SK-N-SH treated with all-trans-retinoic acid at 6 μM for 48 hours (cell line): ENCODE measurements at regions not wholly inside any gene's neighbourhood (a gene's known extent, or its start where the extent isn't known, plus 50 kb on each side); places are given as distances from the start of the nearest gene placed in this dataset.

Experiments
- CREB5 ChIP-seq: fragments of 250-450 bp; sonication (Bioruptor Pico); IDR thresholded peaks from 2 replicates; pipeline ENCODE4 v1.5.1; 2020; ENCODE audit warnings: low read depth, mild to moderate bottlenecking, moderate library complexity
- ESRRG ChIP-seq: fragments of 250-450 bp; sonication (Bioruptor Pico); IDR thresholded peaks from 2 replicates; pipeline ENCODE4 v1.6.1; 2021; ENCODE audit warnings: mild to moderate bottlenecking
- RARB ChIP-seq: fragments of 250-450 bp; sonication (Bioruptor Pico); IDR thresholded peaks from 2 replicates; pipeline ENCODE4 v1.8.0; 2021; ENCODE audit warnings: mild to moderate bottlenecking, moderate library complexity
- TSHZ2 ChIP-seq: fragments of 250-450 bp; sonication (Bioruptor Pico); IDR thresholded peaks from 2 replicates; pipeline ENCODE4 v1.5.0; 2020; ENCODE audit warnings: mild to moderate bottlenecking, moderate library complexity
- ZFP3 ChIP-seq: fragments of 250-450 bp; sonication (Bioruptor Pico); IDR thresholded peaks from 2 replicates; pipeline ENCODE4 v1.5.0; 2020; ENCODE audit warnings: mild to moderate bottlenecking, moderate library complexity

- no peak for TF ChIP-seq CREB5 (CRISPR knock-in tag)
- TF ChIP-seq TSHZ2 (CRISPR knock-in tag): no peak
- no peak for TF ChIP-seq RARB (CRISPR knock-in tag)
- no peak for TF ChIP-seq ZFP3 (CRISPR knock-in tag)
- TF ChIP-seq ESRRG (CRISPR knock-in tag): no peak
These were observed 271.9 kb upstream of the GRID2 start for GRCh38 chr4:92031825-92032224.
